Ovary (tissue), 7 donors: ENCODE measurements at regions not wholly inside any gene's neighbourhood (a gene's known extent, or its start where the extent isn't known, plus 50 kb on each side); places are given as distances from the start of the nearest gene placed in this dataset.

Experiments used
- DNase-seq, 5 donors: peaks; one replicate each; pipeline ENCODE4 v3.0.0-alpha.2; 2019 to 2020
- H3K27ac ChIP-seq, 2 donors: fragments of 200-600 bp; one replicate each; pipeline versions ENCODE4 v1.5.1 to v1.8.0; 2019 to 2022
- H3K27me3 ChIP-seq: fragments of 200-600 bp; one replicate; pipeline ENCODE4 v1.8.0; 2022
- H3K36me3 ChIP-seq: fragments of 200-600 bp; sonication (generic); one replicate; pipeline ENCODE4 v1.5.1; 2019
- H3K4me1 ChIP-seq: one replicate; pipeline ENCODE4 v1.8.1; 2013; ENCODE audit warnings: mild to moderate bottlenecking, moderate library complexity; ENCODE audit not compliant: insufficient read depth
- H3K4me3 ChIP-seq: fragments of 200-600 bp; sonication (generic); one replicate; pipeline ENCODE4 v1.5.1; 2017
- H3K9me3 ChIP-seq, 2 donors: fragments of 200-600 bp in 1 of 2; sonication (generic) in 1 of 2; one replicate each; pipeline versions ENCODE4 v1.5.1 to v1.8.1; 2013 to 2019; ENCODE audit warnings: mild to moderate bottlenecking in 1 of 2, moderate library complexity in 1 of 2
- CTCF ChIP-seq, 3 donors: fragments of 450-650 bp in 2 of 3; fragments of 200-600 bp in 1 of 3; IDR thresholded peaks; one replicate each; pipeline versions ENCODE4 v1.5.1 to v1.8.0; 2016 to 2022; ENCODE audit warnings: antibody characterized with exemption in 3 of 3, mild to moderate bottlenecking in 1 of 3
- EP300 ChIP-seq: sonication (generic); formaldehyde crosslinking; IDR thresholded peaks from one replicate; pipeline ENCODE4 v1.6.1; 2017; ENCODE audit warnings: antibody characterized with exemption
- POLR2A ChIP-seq: fragments of 450-650 bp; IDR thresholded peaks from one replicate; pipeline ENCODE4 v1.6.1; 2017; ENCODE audit warnings: antibody characterized with exemption, mild to moderate bottlenecking, moderate library complexity
- WGBS, 3 donors: extraction: QIAGEN DNeasy Blood & Tissue Kit in 1 of 3; methylation state at CpG; one replicate each; pipeline versions ENCODE4 v1.1.5 to v1.1.7; 2013 to 2017; 5-methylcytosine and 5-hydroxymethylcytosine counted together
- intact Hi-C, 4 donors: fragments of 100-400 bp; cut with DNase I; formaldehyde crosslinking; loops; one replicate each; pipeline versions ENCODE4 v1.11.0 to v1.15.1; 2022 to 2023
- donor health status: DM: no; HTN: no; CAD: no; lungs with moderate emphysema.
- donor health status: DM: no; HTN: no; CAD: no.
- donor health status: Bipolar disorder and iron deficiency.
- donor health status: DM: no; HTN: no; CAD: no.
- donor health status: DM: yes; HTN: yes; CAD: no.

- no peaks in the 10 kb centered on the region for H3K9me3 ChIP-seq
- H3K4me3 ChIP-seq, result no peak overlapping the region
- H3K4me1 ChIP-seq, result peaks cover 2% of the 10 kb centered on the region
- H3K36me3 ChIP-seq, result no peaks in the 10 kb centered on the region
- H3K27me3 ChIP-seq, result no peaks in the 10 kb centered on the region
- DNase-seq, result no peak
- TF ChIP-seq POLR2A, result no peak
- TF ChIP-seq CTCF (IDR thresholded peaks at IDR 0.05), result no peak
- TF ChIP-seq EP300, result no peak
- 60 to 62% (median 60%) methylated on average over 5 of the region's 5 CpGs for WGBS, 3 donors
- H3K27ac ChIP-seq, result peak overlapping the region in 1 of 2 donors; percentile 60
- intact Hi-C loops, result loop anchor here in 2 of 4 donors (2.0 to 10.0 kb wide), 2 partner anchors 703 kb away; partner anchors contain the start of gene CITED2 (in 2 of the 2)
Measured at GRCh38 chr6:140077827-140078560, 703.5 kb upstream of the CITED2 start.

DNA sequence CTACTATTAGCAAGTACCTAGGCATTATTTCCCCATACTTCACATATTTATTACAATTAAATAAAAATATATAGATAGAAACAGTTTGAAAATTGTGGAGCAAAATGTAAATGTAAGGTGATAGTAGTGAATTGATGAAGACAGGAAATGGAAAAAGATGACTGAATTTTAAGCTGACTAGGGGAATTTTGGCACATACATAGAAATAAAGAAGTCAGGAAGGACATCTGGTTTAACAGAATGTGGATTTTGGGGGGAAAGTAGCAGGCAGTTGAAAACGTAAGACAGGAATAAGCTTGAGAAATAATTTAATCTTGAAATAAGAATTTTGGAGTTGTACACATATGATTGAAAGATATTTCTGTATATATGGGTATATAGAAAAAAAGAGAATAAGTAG is 701.7 kb upstream of the CITED2 start:
- Histone ChIP-seq H3K9me3 (no peaks in the 10 kb centered on the region), H3K36me3 (no peaks in the 10 kb centered on the region), H3K27ac (no peak overlapping the region), H3K4me3 (no peak overlapping the region), H3K4me1 (peaks cover 4% of the 10 kb centered on the region), H3K27me3 (no peaks in the 10 kb centered on the region)
- intact Hi-C loops, result loop anchor here in 1 of 4 donors (10.0 kb wide), 1 partner anchor 701 kb away; the partner anchor contains the start of gene CITED2
- no peak for DNase-seq
- TF ChIP-seq EP300 (no peak), CTCF (IDR thresholded peaks at IDR 0.05) (no peak), POLR2A (no peak)
- WGBS, 3 donors, result 97 to 98% (median 97%) methylated on average over 1 of the region's 1 CpG

GRCh38 chr6:140073456-140073855 is 699.0 kb upstream of the CITED2 start:
- 69 to 70% (median 70%) methylated on average over 3 of the region's 3 CpGs for whole genome bisulfite sequencing, 3 donors
- Histone ChIP-seq H3K4me3 (no peak overlapping the region), H3K36me3 (no peaks in the 10 kb centered on the region), H3K27ac (no peak overlapping the region), H3K4me1 (peaks cover 8% of the 10 kb centered on the region), H3K27me3 (no peaks in the 10 kb centered on the region), H3K9me3 (no peaks in the 10 kb centered on the region)
- intact Hi-C loops, result loop anchor here in 1 of 4 donors (10.0 kb wide), 1 partner anchor 699 kb away; the partner anchor contains the start of gene CITED2
- DNase-seq, result no peak
- TF ChIP-seq EP300, result no peak
- TF ChIP-seq CTCF (IDR thresholded peaks at IDR 0.05), result no peak
- no peak for TF ChIP-seq POLR2A

- H3K36me3 ChIP-seq, result no peaks in the 10 kb centered on the region
- intact Hi-C loops, result loop anchor here in 1 of 4 donors (10.0 kb wide), 1 partner anchor 697 kb away; the partner anchor contains the start of gene CITED2
- no peaks in the 10 kb centered on the region for H3K9me3 ChIP-seq
- peaks cover 8% of the 10 kb centered on the region for H3K4me1 ChIP-seq
- H3K27me3 ChIP-seq, result no peaks in the 10 kb centered on the region
- no peak for DNase-seq
- peak overlapping the region in 1 of 2 donors; percentile 36 for H3K27ac ChIP-seq
- WGBS, 3 donors, result 80 to 96% (median 85%) methylated on average over 1 of the region's 1 CpG
- H3K4me3 ChIP-seq, result no peak overlapping the region
- TF ChIP-seq CTCF (IDR thresholded peaks at IDR 0.05), result no peak
- no peak for TF ChIP-seq EP300
- TF ChIP-seq POLR2A, result no peak
Measured at GRCh38 chr6:140071601-140072062, 697.2 kb upstream of the CITED2 start.
